NT2/D1 (cell line): ENCODE measurements at regions not wholly inside any gene's neighbourhood (a gene's known extent, or its start where the extent isn't known, plus 50 kb on each side); places are given as distances from the start of the nearest gene placed in this dataset.

Experiments
- SUZ12 ChIP-seq: IDR thresholded peaks from 2 replicates; pipeline ENCODE4 v1.6.1; 2011; ENCODE audit not compliant: insufficient read length, insufficient read depth; ENCODE audit errors: extremely low read depth
- YY1 ChIP-seq: IDR thresholded peaks from 2 replicates; pipeline ENCODE4 v1.6.1; 2011; ENCODE audit not compliant: insufficient read length, insufficient read depth
- ZNF274 ChIP-seq: IDR thresholded peaks from 2 replicates; pipeline ENCODE4 v1.6.1; 2011; ENCODE audit warnings: mild to moderate bottlenecking, low read depth, low read length

DNA sequence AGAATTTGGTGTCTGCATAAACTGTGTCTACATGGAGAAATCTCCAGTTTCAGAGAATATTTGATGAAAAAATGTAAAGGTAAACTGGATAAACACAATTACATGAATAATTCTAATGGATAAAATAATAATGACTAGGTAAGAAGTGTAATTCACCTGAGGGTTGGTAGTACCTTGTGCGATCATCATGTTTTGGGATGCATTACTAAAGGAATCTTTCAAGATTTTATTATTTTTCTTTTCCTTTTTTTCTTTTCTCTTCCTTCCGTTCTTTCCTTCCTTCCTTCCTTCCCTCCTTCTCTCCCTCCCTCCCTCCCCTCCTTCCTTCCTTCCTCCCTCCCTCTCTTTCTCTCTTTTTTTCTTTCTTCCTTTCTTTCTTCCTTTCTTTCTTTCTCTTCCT is 818.7 kb downstream of the LTN1 start:
- TF ChIP-seq YY1 (no peak), ZNF274 (no peak), SUZ12 (no peak)
